HL-60/S4 treated with retinoic acid at 250 ng/mL for 4 days and 3 days (cell line): ENCODE measurements at regions not wholly inside any gene's neighbourhood (a gene's known extent, or its start where the extent isn't known, plus 50 kb on each side); places are given as distances from the start of the nearest gene placed in this dataset.
"Not testable (repeated sequence)": the region's sequence is repeated elsewhere in the genome, so short reads cannot be mapped to it uniquely, and the experiment has no call there.

Source experiments
- in situ Hi-C: fragments of 300-500 bp; cut with MboI; formaldehyde crosslinking; loops from 2 replicates; pipeline ENCODE4 v1.7.0; 2022; ENCODE audit warnings: low sequenced_read_pairs

- in situ Hi-C loops = no loop called here
Observed at GRCh38 chr14:71355324-71356201, 448.3 kb downstream of the PCNX1 start.

- in situ Hi-C loops = no loop called here
Observed at GRCh38 chr14:71358209-71358931, 451.1 kb downstream of the PCNX1 start.

GRCh38 chr14:71358932-71359421 is 451.7 kb downstream of the PCNX1 start:
- in situ Hi-C loops = not testable (repeated sequence)

- in situ Hi-C loops = no loop called here
Observed at GRCh38 chr14:71359823-71360222, 452.6 kb downstream of the PCNX1 start.

- in situ Hi-C loops = no loop called here
Observed at GRCh38 chr14:71361336-71361735, 454.1 kb downstream of the PCNX1 start.

GRCh38 chr14:71361874-71362273 is 454.6 kb downstream of the PCNX1 start:
- in situ Hi-C loops = no loop called here

GRCh38 chr14:71362282-71362681 is 455.0 kb downstream of the PCNX1 start:
- in situ Hi-C loops = no loop called here

GRCh38 chr14:71362920-71363584 is 455.8 kb downstream of the PCNX1 start:
- in situ Hi-C loops = no loop called here

GRCh38 chr14:71363946-71364925 is 457.0 kb downstream of the PCNX1 start:
- in situ Hi-C loops = no loop called here

- in situ Hi-C loops = no loop called here
Observed at GRCh38 chr14:71365361-71365760, 458.1 kb downstream of the PCNX1 start.

GRCh38 chr14:71366861-71367260 is 459.6 kb downstream of the PCNX1 start:
- in situ Hi-C loops = no loop called here

GRCh38 chr14:71371711-71372396 is 464.6 kb downstream of the PCNX1 start:
- in situ Hi-C loops = no loop called here

- in situ Hi-C loops = no loop called here
Observed at GRCh38 chr14:71372411-71372838, 465.2 kb downstream of the PCNX1 start.

- in situ Hi-C loops = no loop called here
Observed at GRCh38 chr14:71373773-71374172, 466.5 kb downstream of the PCNX1 start.

GRCh38 chr14:71374989-71375388 is 467.7 kb downstream of the PCNX1 start:
- in situ Hi-C loops = no loop called here

- in situ Hi-C loops = no loop called here
Observed at GRCh38 chr14:71377099-71377498, 469.8 kb downstream of the PCNX1 start.

GRCh38 chr14:71380271-71380670 is 473.0 kb downstream of the PCNX1 start:
- in situ Hi-C loops = no loop called here

GRCh38 chr14:71381814-71382213 is 474.6 kb downstream of the PCNX1 start:
- in situ Hi-C loops = no loop called here

- in situ Hi-C loops = no loop called here
Observed at GRCh38 chr14:71382315-71382714, 475.1 kb downstream of the PCNX1 start.

- in situ Hi-C loops = no loop called here
Observed at GRCh38 chr14:71383510-71383909, 476.3 kb downstream of the PCNX1 start.
